NOMO-1 (cell line): ENCODE measurements at regions not wholly inside any gene's neighbourhood (a gene's known extent, or its start where the extent isn't known, plus 50 kb on each side); places are given as distances from the start of the nearest gene placed in this dataset.
"Not testable (repeated sequence)": the region's sequence is repeated elsewhere in the genome, so short reads cannot be mapped to it uniquely, and the experiment has no call there.

ENCODE experiments used
- DNase-seq, 2 experiments: peaks; one replicate each; lab custom pipeline; 2025; ENCODE audit not compliant: unreplicated experiment in 2 of 2; lab: John Stamatoyannopoulos, UW

GRCh38 chrX:94576367-94577004 lies 902.5 kb downstream of the FAM133A start:
- DNase-seq, result no peak

DNA sequence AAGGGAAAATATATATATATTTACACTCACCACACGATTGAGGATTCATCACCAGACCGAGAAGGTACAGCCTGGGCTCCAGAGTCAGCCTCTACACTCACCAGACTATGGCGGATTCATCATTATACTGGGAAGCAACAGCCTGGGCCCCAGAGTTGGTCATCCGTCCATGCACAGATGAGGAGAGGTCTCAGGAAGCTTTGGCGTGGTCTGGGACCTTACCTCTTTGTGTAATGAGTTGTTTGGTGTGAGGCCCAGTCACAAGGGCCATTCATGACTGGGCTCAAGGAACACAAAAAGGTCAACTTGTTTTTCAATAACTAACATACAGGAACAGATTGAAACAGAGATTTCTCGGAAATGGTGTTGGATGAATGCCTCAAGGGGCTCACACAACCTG lies 926.1 kb downstream of the FAM133A start:
- DNase-seq, result no peak

DNA sequence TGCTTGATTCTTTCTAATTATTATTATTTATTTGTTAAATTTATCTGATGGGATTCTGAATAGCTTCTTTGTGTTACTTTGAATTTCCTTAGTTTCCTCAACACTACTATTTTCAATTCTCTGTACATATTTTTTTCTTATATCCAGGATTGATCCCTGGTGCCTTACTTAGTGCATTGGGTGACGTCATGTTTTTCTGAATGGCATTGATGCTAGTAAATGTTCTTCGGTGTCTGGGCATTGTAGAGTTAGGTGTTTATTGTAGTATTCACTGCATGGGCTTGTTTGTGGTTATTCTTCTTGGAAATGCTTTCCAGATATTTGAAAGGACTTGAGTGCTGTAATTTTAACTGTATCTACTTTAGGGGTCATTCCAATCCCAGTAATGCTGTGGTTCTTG lies 938.1 kb downstream of the FAM133A start:
- DNase-seq, result no peak

GRCh38 chrX:94633237-94633636 lies 959.2 kb downstream of the FAM133A start:
- DNase-seq, result no peak

DNA sequence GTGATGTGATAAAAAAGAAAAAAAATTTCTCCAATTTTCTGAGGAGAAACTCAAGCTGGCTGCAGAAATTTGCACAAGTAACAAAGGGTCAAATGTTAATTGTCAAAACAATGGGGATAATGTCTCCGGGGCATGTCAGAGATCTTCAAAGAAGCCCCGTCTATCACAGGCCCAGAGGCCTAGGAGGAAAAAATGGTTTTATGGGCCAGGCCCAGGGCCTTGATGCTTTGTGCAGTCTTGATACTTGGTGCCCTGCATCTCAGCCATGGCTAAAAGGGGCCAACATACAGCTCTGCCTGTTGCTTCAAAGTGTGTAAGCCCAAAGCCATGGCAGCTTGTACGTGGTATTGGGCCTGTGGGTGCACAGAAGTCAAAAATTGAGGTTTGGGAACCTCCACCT lies 961.0 kb downstream of the FAM133A start:
- no peak for DNase-seq

DNA sequence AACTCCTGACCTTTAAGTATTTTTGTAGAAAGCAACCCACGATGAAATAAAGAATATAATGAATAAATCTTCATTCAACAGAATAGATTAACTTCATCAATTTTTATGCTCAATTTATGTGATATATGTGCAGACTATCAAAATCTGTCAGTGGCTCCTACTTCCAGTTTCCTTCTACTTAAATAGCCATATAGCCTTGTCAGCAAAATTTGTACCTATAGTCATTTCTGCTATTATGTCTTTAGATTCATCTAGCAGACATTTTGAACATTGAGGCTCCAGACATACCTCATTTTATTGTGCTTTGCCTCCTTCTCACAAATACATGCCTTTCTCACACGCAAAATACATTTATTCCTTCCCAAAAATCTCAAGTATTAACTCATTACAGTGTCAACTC lies 971.7 kb downstream of the FAM133A start:
- DNase-seq, result no peak

- no peak for DNase-seq
These were observed 981.2 kb downstream of the FAM133A start for GRCh38 chrX:94655180-94655579.

GRCh38 chrX:94662689-94663088 lies 988.7 kb downstream of the FAM133A start:
- DNase-seq, result no peak

- no peak for DNase-seq
These were observed 1002.3 kb downstream of the FAM133A start for GRCh38 chrX:94676285-94676684.

- no peak for DNase-seq
These were observed 1012.1 kb downstream of the FAM133A start for GRCh38 chrX:94686071-94686470.

GRCh38 chrX:94695910-94696309 lies 1021.9 kb downstream of the FAM133A start:
- DNase-seq, result no peak

DNA sequence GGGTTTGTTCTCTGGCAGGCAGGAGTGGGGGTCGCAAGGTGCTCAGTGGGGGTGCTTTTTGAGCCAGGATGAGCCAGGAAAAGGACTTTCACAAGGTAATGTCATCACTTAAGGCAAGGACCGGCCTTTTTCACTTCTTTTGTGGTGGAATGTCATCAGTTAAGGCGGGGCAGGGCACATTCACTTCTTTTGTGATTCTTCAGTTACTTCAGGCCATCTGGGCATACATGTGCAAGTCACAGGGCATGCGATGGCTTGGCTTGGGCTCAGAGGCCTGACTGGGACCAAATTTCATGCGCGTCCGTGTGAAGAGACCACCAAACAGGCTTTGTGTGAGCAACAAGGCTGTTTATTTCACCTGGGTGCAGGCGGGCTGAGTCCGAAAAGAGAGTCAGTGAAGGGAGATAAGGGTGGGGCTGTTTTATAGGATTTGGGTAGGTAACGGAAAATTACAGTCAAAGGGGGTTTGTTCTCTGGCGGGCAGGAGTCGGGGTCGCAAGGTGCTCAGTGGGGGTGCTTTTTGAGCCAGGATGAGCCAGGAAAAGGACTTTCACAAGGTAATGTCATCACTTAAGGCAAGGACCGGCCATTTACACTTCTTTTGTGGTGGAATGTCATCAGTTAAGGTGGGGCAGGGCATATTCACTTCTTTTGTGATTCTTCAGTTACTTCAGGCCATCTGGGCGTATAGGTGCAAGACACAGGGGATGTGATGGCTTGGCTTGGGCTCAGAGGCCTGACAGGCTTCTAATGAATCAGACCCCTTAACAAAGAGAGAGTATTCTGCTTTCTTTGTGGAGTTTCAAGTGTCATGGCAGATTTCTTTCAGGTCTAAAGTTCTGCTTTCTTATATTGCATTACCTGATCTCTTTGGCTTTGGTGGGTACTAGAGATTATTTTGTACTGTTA lies 1030.6 kb downstream of the FAM133A start:
- not testable (repeated sequence) for DNase-seq

- DNase-seq, result no peak
These were observed 1047.4 kb downstream of the FAM133A start for GRCh38 chrX:94721386-94721785.

GRCh38 chrX:94722578-94722977 lies 1048.6 kb downstream of the FAM133A start:
- no peak for DNase-seq

- DNase-seq, result no peak
These were observed 1068.8 kb downstream of the FAM133A start for GRCh38 chrX:94742772-94743171.

GRCh38 chrX:94743478-94743877 lies 1069.5 kb downstream of the FAM133A start:
- DNase-seq, result no peak

GRCh38 chrX:94744786-94745185 lies 1070.8 kb downstream of the FAM133A start:
- DNase-seq, result no peak

- no peak for DNase-seq
These were observed 1077.6 kb downstream of the FAM133A start for GRCh38 chrX:94751611-94752010.

DNA sequence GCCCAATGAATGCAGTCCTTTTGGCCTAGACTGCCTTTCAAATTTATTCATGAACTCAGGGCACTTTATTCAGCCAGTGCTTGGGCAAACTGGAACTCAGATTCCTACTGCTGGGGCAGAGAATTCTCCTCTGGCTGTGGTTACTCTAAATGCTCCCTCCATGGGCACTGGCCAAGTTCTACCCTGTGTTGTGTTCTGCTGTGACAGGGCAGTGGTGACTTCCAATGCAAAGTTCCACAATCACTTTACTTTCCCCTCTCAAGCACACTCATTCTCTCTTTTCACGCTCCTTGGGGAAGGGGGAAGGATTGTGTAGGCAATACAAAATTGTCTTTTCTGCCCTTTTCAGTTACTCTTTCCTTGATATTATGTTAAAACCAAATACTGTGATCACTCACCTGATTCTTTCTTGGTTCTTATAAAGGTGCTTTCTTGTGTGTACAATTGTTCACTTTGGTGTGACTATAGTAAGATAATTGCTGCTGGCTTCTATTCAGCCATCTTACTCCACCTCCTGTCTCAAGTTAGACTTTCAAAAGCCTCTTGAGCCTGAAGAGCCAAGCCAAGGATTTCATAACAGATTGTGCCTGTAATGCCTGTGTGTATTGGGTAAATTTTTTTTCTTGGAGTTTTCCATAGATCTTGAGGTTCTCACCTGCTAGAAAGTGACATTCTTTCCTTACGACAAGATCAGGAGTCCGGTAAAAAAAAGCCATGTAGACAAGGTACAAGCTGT lies 1078.6 kb downstream of the FAM133A start:
- DNase-seq, result no peak

DNA sequence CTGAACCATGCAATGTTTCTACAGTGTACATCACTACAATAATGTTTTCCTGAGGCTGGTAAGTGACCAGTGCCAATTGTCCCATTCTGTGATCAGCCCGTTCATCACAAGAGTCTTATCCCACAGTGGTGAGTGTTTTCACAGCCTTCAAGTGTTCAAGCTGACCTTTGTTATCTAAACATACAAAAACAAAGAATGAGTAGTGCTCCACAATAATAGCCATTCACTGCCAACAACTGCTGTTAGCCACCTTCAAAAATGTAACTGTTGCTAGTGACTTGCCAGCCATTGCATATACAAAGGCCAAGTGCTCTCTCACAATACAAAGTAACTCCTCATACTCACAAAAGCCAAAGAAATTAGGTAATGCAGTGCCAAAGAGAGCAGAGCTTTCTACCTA lies 1084.1 kb downstream of the FAM133A start:
- no peak for DNase-seq

DNA sequence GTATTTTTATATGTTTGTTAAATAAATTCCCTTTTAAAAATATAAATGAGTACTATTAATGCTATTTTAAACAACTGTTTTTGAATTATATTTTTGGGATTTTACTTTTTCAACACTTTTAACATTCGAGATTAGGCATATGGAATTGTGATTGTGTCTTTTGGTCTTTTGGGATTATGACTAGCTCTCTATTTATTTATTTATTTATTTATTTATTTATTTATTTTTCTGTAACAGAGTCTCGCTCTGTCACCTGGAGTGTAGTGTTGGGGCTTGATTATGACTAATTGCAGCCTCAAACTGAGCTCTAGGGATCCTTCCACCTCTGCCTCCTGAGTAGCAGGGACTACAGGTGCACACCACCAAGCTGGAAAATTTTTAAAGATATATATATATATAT lies 1101.6 kb downstream of the FAM133A start:
- no peak for DNase-seq

DNA sequence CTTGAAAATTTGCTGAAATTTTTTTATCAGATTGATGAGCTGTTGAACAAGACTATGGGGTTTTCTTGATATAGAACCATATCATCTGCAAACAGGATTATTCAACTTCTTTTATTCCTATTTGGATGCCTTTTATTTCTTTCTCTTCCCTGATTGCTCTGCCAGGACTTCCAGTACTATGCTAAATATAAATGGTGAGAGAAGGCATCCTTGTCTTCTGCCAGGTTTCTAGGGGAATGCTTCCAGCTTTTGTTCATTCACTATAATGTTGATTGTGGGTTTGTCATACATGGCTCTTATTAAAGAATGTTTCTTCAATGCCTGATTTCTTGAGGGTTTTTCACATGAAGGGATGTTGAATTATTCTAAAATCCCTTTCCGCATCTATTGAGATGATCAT lies 1139.5 kb downstream of the FAM133A start:
- no peak for DNase-seq
